ENCODE measurements at regions not wholly inside any gene's neighbourhood (a gene's known extent, or its start where the extent isn't known, plus 50 kb on each side); places are given as distances from the start of the nearest gene placed in this dataset.

- Histone ChIP-seq H3K4me3 (ENCODE audit: low read depth, low read length) (no peak overlapping the region), H2BK5ac (ENCODE audit: low read depth, low read length, poor library complexity) (no peak overlapping the region), H2AFZ (ENCODE audit: insufficient read depth, low read length, poor library complexity) (no peak overlapping the region), H3K9ac (ENCODE audit: low read length) (no peak overlapping the region), H4K12ac (ENCODE audit: low read depth, low read length) (no peak overlapping the region), H2BK120ac (ENCODE audit: insufficient read depth, low read length, poor library complexity) (no peak overlapping the region), H4K91ac (ENCODE audit: low read depth, low read length) (no peak overlapping the region), H3K14ac (ENCODE audit: low read length) (no peak overlapping the region), H3K27me3 (ENCODE audit: insufficient read depth, low read length) (no peaks in the 10 kb centered on the region), H3K4ac (ENCODE audit: low read depth, low read length) (no peak overlapping the region), H4K8ac (ENCODE audit: low read depth, low read length) (no peak overlapping the region), H2BK12ac (ENCODE audit: low read length) (no peak overlapping the region), H3K9me3 (ENCODE audit: insufficient read depth, low read depth, low read length) (no peaks in the 10 kb centered on the region), H3K18ac (ENCODE audit: low read length) (no peak overlapping the region), H3K4me2 (ENCODE audit: low read length) (no peak overlapping the region), H3K4me1 (ENCODE audit: control insufficient read depth in 1 of 2, insufficient read depth in 2 of 2, low read length in 2 of 2) (no peaks in the 10 kb centered on the region), H3K23ac (ENCODE audit: low read length) (no peak overlapping the region), H3K79me2 (ENCODE audit: control insufficient read depth, insufficient read depth, low read length, poor library complexity) (no peaks in the 10 kb centered on the region), H3K79me1 (ENCODE audit: low read length) (no peaks in the 10 kb centered on the region), H3K36me3 (ENCODE audit: control insufficient read depth in 1 of 2, insufficient read depth in 2 of 2, low read length in 2 of 2) (no peaks in the 10 kb centered on the region), H3K27ac (ENCODE audit: low read depth, low read length) (no peak overlapping the region), H2AK5ac (ENCODE audit: low read length) (no peak overlapping the region)
- DNase-seq = no peak
- no CpG with 5 or more reads among the region's 2 CpGs for WGBS (ENCODE audit: extremely low coverage, insufficient coverage, insufficient read length)
These were observed 231.9 kb downstream of the KCTD12 start for GRCh38 chr13:76654263-76654662.

DNA sequence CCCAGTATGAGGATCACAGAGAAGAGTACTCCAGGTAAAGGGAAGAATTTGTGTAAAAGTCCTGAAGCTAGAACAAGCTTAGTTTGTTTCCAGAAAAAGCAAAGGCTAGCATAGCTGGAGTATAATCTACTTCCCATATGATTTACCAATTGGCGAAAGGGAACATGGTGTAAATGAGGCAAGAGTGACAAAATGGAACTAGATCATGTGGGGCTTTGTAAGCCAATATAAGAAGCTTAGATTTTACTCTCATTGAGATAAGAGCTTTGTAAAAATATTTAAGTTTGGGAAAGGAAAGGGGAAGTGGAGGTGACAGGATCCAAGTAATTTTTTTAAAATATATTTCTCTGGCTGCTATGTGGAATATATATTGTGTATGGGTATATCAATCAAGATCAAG lies 234.9 kb downstream of the KCTD12 start:
- peaks cover 1% of the 10 kb centered on the region for H3K9me3 ChIP-seq (ENCODE audit: insufficient read depth, low read depth, low read length)
- H3K23ac ChIP-seq (ENCODE audit: low read length) = no peak overlapping the region
- no peak overlapping the region for H4K12ac ChIP-seq (ENCODE audit: low read depth, low read length)
- H3K79me2 ChIP-seq (ENCODE audit: control insufficient read depth, insufficient read depth, low read length, poor library complexity) = no peaks in the 10 kb centered on the region
- no peak overlapping the region for H3K4ac ChIP-seq (ENCODE audit: low read depth, low read length)
- H3K4me1 ChIP-seq (ENCODE audit: control insufficient read depth in 1 of 2, insufficient read depth in 2 of 2, low read length in 2 of 2) = no peaks in the 10 kb centered on the region
- H4K8ac ChIP-seq (ENCODE audit: low read depth, low read length) = no peak overlapping the region
- H3K27me3 ChIP-seq (ENCODE audit: insufficient read depth, low read length) = no peaks in the 10 kb centered on the region
- no peak overlapping the region for H3K9ac ChIP-seq (ENCODE audit: low read length)
- H2AK5ac ChIP-seq (ENCODE audit: low read length) = no peak overlapping the region
- H4K91ac ChIP-seq (ENCODE audit: low read depth, low read length) = no peak overlapping the region
- WGBS (ENCODE audit: extremely low coverage, insufficient coverage, insufficient read length) = no CpG with 5 or more reads among the region's 1 CpG
- no peak overlapping the region for H3K4me3 ChIP-seq (ENCODE audit: low read depth, low read length)
- no peaks in the 10 kb centered on the region for H3K36me3 ChIP-seq (ENCODE audit: control insufficient read depth in 1 of 2, insufficient read depth in 2 of 2, low read length in 2 of 2)
- no peak overlapping the region for H3K4me2 ChIP-seq (ENCODE audit: low read length)
- no peak overlapping the region for H2AFZ ChIP-seq (ENCODE audit: insufficient read depth, low read length, poor library complexity)
- H3K27ac ChIP-seq (ENCODE audit: low read depth, low read length) = no peak overlapping the region
- no peak overlapping the region for H3K18ac ChIP-seq (ENCODE audit: low read length)
- no peak for DNase-seq
- no peaks in the 10 kb centered on the region for H3K79me1 ChIP-seq (ENCODE audit: low read length)
- no peak overlapping the region for H2BK120ac ChIP-seq (ENCODE audit: insufficient read depth, low read length, poor library complexity)
- no peak overlapping the region for H2BK12ac ChIP-seq (ENCODE audit: low read length)
- no peak overlapping the region for H2BK5ac ChIP-seq (ENCODE audit: low read depth, low read length, poor library complexity)
- H3K14ac ChIP-seq (ENCODE audit: low read length) = no peak overlapping the region

DNA sequence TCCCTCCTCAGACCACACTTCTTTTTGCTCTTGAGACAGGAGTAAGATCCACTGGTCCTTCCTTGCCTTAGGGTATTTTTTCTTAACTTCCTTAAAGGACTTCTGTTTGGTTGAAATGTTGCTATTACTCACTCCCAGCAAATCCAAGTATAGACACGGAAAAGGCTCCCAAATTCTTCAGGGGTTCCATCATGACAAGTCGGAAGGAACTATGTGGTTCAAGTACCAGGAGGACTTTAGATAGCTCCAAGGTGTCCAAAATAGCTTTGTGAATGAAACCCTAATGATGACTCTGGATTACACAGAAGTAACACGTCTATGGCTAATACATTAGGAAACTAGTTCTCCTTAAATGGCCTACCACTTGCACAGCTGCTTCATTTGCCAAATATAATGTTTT lies 238.7 kb downstream of the KCTD12 start:
- H3K9me3 ChIP-seq (ENCODE audit: insufficient read depth, low read depth, low read length) = peaks cover 1% of the 10 kb centered on the region
- no peaks in the 10 kb centered on the region for H3K4me1 ChIP-seq (ENCODE audit: control insufficient read depth in 1 of 2, insufficient read depth in 2 of 2, low read length in 2 of 2)
- no peak overlapping the region for H3K4me3 ChIP-seq (ENCODE audit: low read depth, low read length)
- H3K36me3 ChIP-seq (ENCODE audit: control insufficient read depth in 1 of 2, insufficient read depth in 2 of 2, low read length in 2 of 2) = no peaks in the 10 kb centered on the region
- H2BK120ac ChIP-seq (ENCODE audit: insufficient read depth, low read length, poor library complexity) = no peak overlapping the region
- no peaks in the 10 kb centered on the region for H3K79me2 ChIP-seq (ENCODE audit: control insufficient read depth, insufficient read depth, low read length, poor library complexity)
- H3K18ac ChIP-seq (ENCODE audit: low read length) = no peak overlapping the region
- H3K14ac ChIP-seq (ENCODE audit: low read length) = no peak overlapping the region
- DNase-seq = peak in 1 of 2 donors; percentile 31
- H3K23ac ChIP-seq (ENCODE audit: low read length) = no peak overlapping the region
- H2BK12ac ChIP-seq (ENCODE audit: low read length) = no peak overlapping the region
- H4K12ac ChIP-seq (ENCODE audit: low read depth, low read length) = no peak overlapping the region
- no peak overlapping the region for H4K91ac ChIP-seq (ENCODE audit: low read depth, low read length)
- no peak overlapping the region for H3K4ac ChIP-seq (ENCODE audit: low read depth, low read length)
- H3K9ac ChIP-seq (ENCODE audit: low read length) = no peak overlapping the region
- no peak overlapping the region for H4K8ac ChIP-seq (ENCODE audit: low read depth, low read length)
- H2AK5ac ChIP-seq (ENCODE audit: low read length) = no peak overlapping the region
- H2AFZ ChIP-seq (ENCODE audit: insufficient read depth, low read length, poor library complexity) = no peak overlapping the region
- no peak overlapping the region for H3K4me2 ChIP-seq (ENCODE audit: low read length)
- no peaks in the 10 kb centered on the region for H3K79me1 ChIP-seq (ENCODE audit: low read length)
- WGBS (ENCODE audit: extremely low coverage, insufficient coverage, insufficient read length) = no CpG with 5 or more reads among the region's 3 CpGs
- H3K27me3 ChIP-seq (ENCODE audit: insufficient read depth, low read length) = no peaks in the 10 kb centered on the region
- no peak overlapping the region for H3K27ac ChIP-seq (ENCODE audit: low read depth, low read length)
- H2BK5ac ChIP-seq (ENCODE audit: low read depth, low read length, poor library complexity) = no peak overlapping the region

DNA sequence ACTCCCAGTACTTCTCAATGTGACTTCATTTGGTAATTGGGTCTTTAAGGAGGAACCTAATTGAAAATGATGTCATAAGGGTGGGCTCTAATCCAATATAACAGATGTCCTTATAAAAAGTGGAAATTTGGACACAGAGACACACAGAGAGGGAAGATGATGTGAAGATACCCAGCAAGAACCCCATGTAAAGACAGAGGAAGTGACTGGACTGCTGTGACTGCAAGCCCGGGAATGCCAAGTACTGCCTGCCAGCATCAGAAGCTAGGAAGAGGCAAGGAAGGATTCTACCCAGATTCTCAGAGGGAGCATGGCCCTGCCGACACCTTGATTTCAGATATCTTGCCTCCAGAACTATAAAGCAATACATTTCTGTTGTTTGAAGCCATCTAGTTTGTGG lies 239.3 kb downstream of the KCTD12 start:
- Histone ChIP-seq H3K79me2 (ENCODE audit: control insufficient read depth, insufficient read depth, low read length, poor library complexity) (no peaks in the 10 kb centered on the region), H4K91ac (ENCODE audit: low read depth, low read length) (no peak overlapping the region), H3K4me2 (ENCODE audit: low read length) (no peak overlapping the region), H3K23ac (ENCODE audit: low read length) (no peak overlapping the region), H4K8ac (ENCODE audit: low read depth, low read length) (no peak overlapping the region), H2AK5ac (ENCODE audit: low read length) (no peak overlapping the region), H3K18ac (ENCODE audit: low read length) (no peak overlapping the region), H2BK120ac (ENCODE audit: insufficient read depth, low read length, poor library complexity) (no peak overlapping the region), H4K12ac (ENCODE audit: low read depth, low read length) (no peak overlapping the region), H3K9ac (ENCODE audit: low read length) (no peak overlapping the region), H3K4me1 (ENCODE audit: control insufficient read depth in 1 of 2, insufficient read depth in 2 of 2, low read length in 2 of 2) (no peaks in the 10 kb centered on the region), H3K79me1 (ENCODE audit: low read length) (no peaks in the 10 kb centered on the region), H2BK12ac (ENCODE audit: low read length) (no peak overlapping the region), H3K27me3 (ENCODE audit: insufficient read depth, low read length) (no peaks in the 10 kb centered on the region), H2BK5ac (ENCODE audit: low read depth, low read length, poor library complexity) (no peak overlapping the region), H3K9me3 (ENCODE audit: insufficient read depth, low read depth, low read length) (peaks cover 1% of the 10 kb centered on the region), H3K27ac (ENCODE audit: low read depth, low read length) (no peak overlapping the region), H3K14ac (ENCODE audit: low read length) (no peak overlapping the region), H2AFZ (ENCODE audit: insufficient read depth, low read length, poor library complexity) (no peak overlapping the region), H3K36me3 (ENCODE audit: control insufficient read depth in 1 of 2, insufficient read depth in 2 of 2, low read length in 2 of 2) (no peaks in the 10 kb centered on the region), H3K4ac (ENCODE audit: low read depth, low read length) (no peak overlapping the region), H3K4me3 (ENCODE audit: low read depth, low read length) (no peak overlapping the region)
- peak in 1 of 2 donors; percentile 33 for DNase-seq
- WGBS (ENCODE audit: extremely low coverage, insufficient coverage, insufficient read length) = no CpG with 5 or more reads among the region's 2 CpGs

All from trophoblast cell (in vitro differentiated cells and primary cell).